Peyer's patch (tissue), 4 donors: ENCODE measurements at regions not wholly inside any gene's neighbourhood (a gene's known extent, or its start where the extent isn't known, plus 50 kb on each side); places are given as distances from the start of the nearest gene placed in this dataset.

ENCODE experiments used
- POLR2A ChIP-seq, 2 donors: fragments of 450-650 bp; IDR thresholded peaks; one replicate each; pipeline ENCODE4 v1.5.1; 2017; ENCODE audit warnings: antibody characterized with exemption in 2 of 2, mild to moderate bottlenecking in 2 of 2, moderate library complexity in 2 of 2
- TF ChIP-seq, protein P1 (sequence below), 6 experiments: fragments of 450-650 bp in 4 of 6; fragments of 200-600 bp in 2 of 6; sonication (generic) in 1 of 6; IDR thresholded peaks; one replicate each; pipeline ENCODE4 v1.5.1; 2017 to 2019; ENCODE audit warnings: antibody characterized with exemption in 6 of 6, mild to moderate bottlenecking in 3 of 6, moderate library complexity in 1 of 6

DNA sequence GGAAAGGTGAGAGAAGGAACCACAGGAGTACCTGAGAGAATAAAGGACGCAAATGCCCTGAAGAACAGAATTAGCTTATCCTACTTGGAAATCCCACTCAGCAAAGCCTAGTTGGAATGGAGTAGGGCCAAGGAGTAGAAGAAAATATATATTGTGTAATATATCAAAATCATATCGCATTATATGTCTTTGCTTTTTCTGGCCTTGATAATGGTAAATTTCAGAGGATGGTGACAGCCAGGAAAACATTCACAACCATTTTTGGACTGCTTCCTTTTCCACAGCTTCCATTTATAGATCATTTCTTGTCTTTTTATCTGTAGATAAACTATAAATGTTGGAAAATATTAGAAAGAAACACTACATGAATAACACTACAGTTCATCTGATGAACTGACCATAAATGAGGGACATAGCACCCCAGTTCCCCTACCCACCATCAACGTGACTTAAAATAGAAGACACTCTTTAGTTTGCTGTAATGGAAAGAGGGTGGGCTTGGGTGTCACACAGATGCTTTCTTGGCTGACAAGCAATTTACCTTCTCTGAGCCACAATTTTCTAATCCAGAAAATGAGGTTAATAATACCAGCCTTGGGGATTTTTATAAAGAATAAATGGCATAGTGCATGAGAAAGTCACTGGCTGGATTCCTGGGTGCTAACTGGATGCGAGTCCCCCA, 569.6 kb downstream of the NTRK3 start:
- TF ChIP-seq, protein P1, sequence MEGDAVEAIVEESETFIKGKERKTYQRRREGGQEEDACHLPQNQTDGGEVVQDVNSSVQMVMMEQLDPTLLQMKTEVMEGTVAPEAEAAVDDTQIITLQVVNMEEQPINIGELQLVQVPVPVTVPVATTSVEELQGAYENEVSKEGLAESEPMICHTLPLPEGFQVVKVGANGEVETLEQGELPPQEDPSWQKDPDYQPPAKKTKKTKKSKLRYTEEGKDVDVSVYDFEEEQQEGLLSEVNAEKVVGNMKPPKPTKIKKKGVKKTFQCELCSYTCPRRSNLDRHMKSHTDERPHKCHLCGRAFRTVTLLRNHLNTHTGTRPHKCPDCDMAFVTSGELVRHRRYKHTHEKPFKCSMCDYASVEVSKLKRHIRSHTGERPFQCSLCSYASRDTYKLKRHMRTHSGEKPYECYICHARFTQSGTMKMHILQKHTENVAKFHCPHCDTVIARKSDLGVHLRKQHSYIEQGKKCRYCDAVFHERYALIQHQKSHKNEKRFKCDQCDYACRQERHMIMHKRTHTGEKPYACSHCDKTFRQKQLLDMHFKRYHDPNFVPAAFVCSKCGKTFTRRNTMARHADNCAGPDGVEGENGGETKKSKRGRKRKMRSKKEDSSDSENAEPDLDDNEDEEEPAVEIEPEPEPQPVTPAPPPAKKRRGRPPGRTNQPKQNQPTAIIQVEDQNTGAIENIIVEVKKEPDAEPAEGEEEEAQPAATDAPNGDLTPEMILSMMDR (IDR thresholded peaks at IDR 0.05): no peak
- TF ChIP-seq POLR2A (IDR thresholded peaks at IDR 0.05): no peak
